Keratinocyte (primary cell): ENCODE measurements at regions not wholly inside any gene's neighbourhood (a gene's known extent, or its start where the extent isn't known, plus 50 kb on each side); places are given as distances from the start of the nearest gene placed in this dataset.

Experiments used
- DNase-seq: peaks from one replicate; pipeline ENCODE4 v3.0.0-alpha.2; 2011; ENCODE audit warnings: low read depth, missing footprints, low spot score
- FAIRE-seq: peaks from 2 replicates; lab custom pipeline; 2011; peaks lifted over from hg19 to GRCh38; lab: Jason Lieb, UNC
- H2AFZ ChIP-seq: 2 replicates; pipeline ENCODE4 v1.6.0; 2012; ENCODE audit warnings: low read length, control low read depth, inconsistent platforms; ENCODE audit not compliant: control insufficient read depth
- H3K27ac ChIP-seq: 2 replicates; pipeline ENCODE4 v1.5.1; 2011; ENCODE audit warnings: low read length; ENCODE audit not compliant: control insufficient read depth, insufficient read depth
- H3K27me3 ChIP-seq: 3 replicates; pipeline ENCODE4 v1.6.0; 2011; ENCODE audit warnings: low read length; ENCODE audit not compliant: control insufficient read depth, insufficient read depth; ENCODE audit errors: extremely low read depth
- H3K36me3 ChIP-seq, 2 experiments: 2 replicates in 1 of 2; 3 replicates in 1 of 2; pipeline ENCODE4 v1.5.1; 2011; ENCODE audit warnings: low read length in 2 of 2, mild to moderate bottlenecking in 1 of 2; ENCODE audit not compliant: control insufficient read depth in 2 of 2, insufficient read depth in 2 of 2; ENCODE audit errors: extremely low read depth in 1 of 2
- H3K4me1 ChIP-seq: 3 replicates; pipeline ENCODE4 v1.5.1; 2011; ENCODE audit warnings: low read length; ENCODE audit not compliant: control insufficient read depth, insufficient read depth; ENCODE audit errors: extremely low read depth
- H3K4me2 ChIP-seq: 3 replicates; pipeline ENCODE4 v1.6.0; 2011; ENCODE audit warnings: low read depth, low read length; ENCODE audit not compliant: control insufficient read depth, insufficient read depth; ENCODE audit errors: extremely low read depth
- H3K4me3 ChIP-seq, 3 experiments: fragments of 200-600 bp in 1 of 3; sonication (generic) in 1 of 3; 2 replicates in 2 of 3; 3 replicates in 1 of 3; pipeline ENCODE4 v1.5.1; 2011 to 2016; ENCODE audit warnings: low read length in 3 of 3, mild to moderate bottlenecking in 3 of 3, control low read depth in 2 of 3, inconsistent platforms in 1 of 3, low read depth in 1 of 3, mixed read lengths in 1 of 3, mixed run types in 1 of 3, moderate library complexity in 1 of 3; ENCODE audit not compliant: control insufficient read depth in 2 of 3, insufficient read depth in 2 of 3; ENCODE audit errors: extremely low read depth in 1 of 3
- H3K79me2 ChIP-seq: 2 replicates; pipeline ENCODE4 v1.6.0; 2012; ENCODE audit warnings: low read length; ENCODE audit not compliant: control insufficient read depth, insufficient read depth
- H3K9ac ChIP-seq: 3 replicates; pipeline ENCODE4 v1.6.0; 2011; ENCODE audit warnings: low read length; ENCODE audit not compliant: control insufficient read depth, insufficient read depth; ENCODE audit errors: extremely low read depth
- H3K9me1 ChIP-seq: 3 replicates; pipeline ENCODE4 v1.6.0; 2011; ENCODE audit warnings: low read length; ENCODE audit not compliant: control insufficient read depth, insufficient read depth; ENCODE audit errors: extremely low read depth
- H3K9me3 ChIP-seq: 2 replicates; pipeline ENCODE4 v1.5.1; 2012; ENCODE audit warnings: low read depth, low read length; ENCODE audit not compliant: control insufficient read depth
- H4K20me1 ChIP-seq: 3 replicates; pipeline ENCODE4 v1.6.0; 2011; ENCODE audit warnings: low read length; ENCODE audit not compliant: control insufficient read depth, insufficient read depth; ENCODE audit errors: extremely low read depth
- CTCF ChIP-seq, 3 experiments: IDR thresholded peaks in 1 of 3; conservative IDR thresholded peaks in 1 of 3; optimal IDR thresholded peaks in 1 of 3; 2 replicates in 2 of 3; 3 replicates in 1 of 3; pipeline versions ENCODE3 to v1.5.1; 2011; ENCODE audit warnings: low read length in 3 of 3, mild to moderate bottlenecking in 3 of 3, moderate library complexity in 2 of 3, control low read depth in 1 of 3, inconsistent platforms in 1 of 3; ENCODE audit not compliant: insufficient read depth in 2 of 3; ENCODE audit errors: extremely low read depth in 1 of 3
- EZH2 ChIP-seq: IDR thresholded peaks from one replicate; pipeline ENCODE4 v1.6.1; 2012; ENCODE audit warnings: inconsistent platforms, mild to moderate bottlenecking, low read length, moderate library complexity
- dilution Hi-C: fragments of 300-500 bp; cut with MboI; formaldehyde crosslinking; loops from one replicate; pipeline ENCODE4 v1.7.0; 2020; ENCODE audit warnings: low sequenced_read_pairs; ENCODE audit not compliant: extremely low pct_ligation_motif_present

DNA sequence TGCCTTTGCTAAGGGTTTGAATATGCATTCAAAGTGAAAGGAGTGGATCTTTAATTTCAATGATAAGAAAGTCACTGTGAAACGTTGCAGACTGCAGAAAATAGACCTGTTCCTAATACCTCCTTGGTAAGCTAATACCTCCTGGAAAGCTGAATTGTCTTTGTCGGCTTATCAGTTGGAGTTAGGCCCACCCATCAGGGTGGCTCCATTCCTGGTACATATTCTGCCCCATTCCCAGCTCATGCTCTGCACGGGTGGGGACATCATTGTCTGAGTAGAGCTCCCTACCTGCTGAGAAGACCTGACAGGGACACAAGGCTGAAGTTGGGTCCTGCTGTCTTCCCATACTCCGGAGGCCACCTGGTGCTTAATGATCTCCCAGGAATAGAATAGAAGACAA lies 203.3 kb downstream of the EN1 start:
- DNase-seq (no peak), FAIRE-seq (no peak)
- TF ChIP-seq CTCF (optimal IDR thresholded peaks at IDR 0.05 in 1 of 3, IDR thresholded peaks at IDR 0.05 in 1 of 3, conservative IDR thresholded peaks at IDR 0.05 in 1 of 3; ENCODE audit: extremely low read depth in 1 of 3, insufficient read depth in 2 of 3, low read length in 3 of 3) (no peak), EZH2 (no peak)
- no peaks in the 10 kb centered on the region for H3K36me3 ChIP-seq
- no peaks in the 10 kb centered on the region for H3K9me3 ChIP-seq
- no peaks in the 10 kb centered on the region for H3K79me2 ChIP-seq
- no peak overlapping the region for H3K27ac ChIP-seq
- no peaks in the 10 kb centered on the region for H3K4me1 ChIP-seq
- H2AFZ ChIP-seq = no peak overlapping the region
- H3K9ac ChIP-seq = no peak overlapping the region
- H3K4me2 ChIP-seq = no peak overlapping the region
- H3K4me3 ChIP-seq = no peak overlapping the region
- no peaks in the 10 kb centered on the region for H3K9me1 ChIP-seq
- no peaks in the 10 kb centered on the region for H4K20me1 ChIP-seq
- H3K27me3 ChIP-seq = no peaks in the 10 kb centered on the region
- dilution Hi-C loops = no loop called here

GRCh38 chr2:118643294-118643693 lies 204.2 kb downstream of the EN1 start:
- H3K9me3 ChIP-seq = no peaks in the 10 kb centered on the region
- no peak for FAIRE-seq
- no peaks in the 10 kb centered on the region for H3K4me1 ChIP-seq
- H3K27me3 ChIP-seq = no peaks in the 10 kb centered on the region
- no peak overlapping the region for H2AFZ ChIP-seq
- H3K9ac ChIP-seq = no peak overlapping the region
- no peak overlapping the region for H3K4me3 ChIP-seq
- no peak for DNase-seq
- no peaks in the 10 kb centered on the region for H4K20me1 ChIP-seq
- dilution Hi-C loops = no loop called here
- no peaks in the 10 kb centered on the region for H3K9me1 ChIP-seq
- TF ChIP-seq EZH2 (no peak), CTCF (optimal IDR thresholded peaks at IDR 0.05 in 1 of 3, IDR thresholded peaks at IDR 0.05 in 1 of 3, conservative IDR thresholded peaks at IDR 0.05 in 1 of 3; ENCODE audit: extremely low read depth in 1 of 3, insufficient read depth in 2 of 3, low read length in 3 of 3) (no peak)
- H3K27ac ChIP-seq = no peak overlapping the region
- no peaks in the 10 kb centered on the region for H3K79me2 ChIP-seq
- H3K36me3 ChIP-seq = no peaks in the 10 kb centered on the region
- no peak overlapping the region for H3K4me2 ChIP-seq
